Gastrocnemius medialis (tissue), 4 donors: ENCODE measurements at regions not wholly inside any gene's neighbourhood (a gene's known extent, or its start where the extent isn't known, plus 50 kb on each side); places are given as distances from the start of the nearest gene placed in this dataset.

Experiments
- ATAC-seq, 2 donors: fragments of 150-250 bp; one replicate each; pipeline ENCODE4 v1.9.1; 2016
- DNase-seq, 2 donors: peaks; one replicate each; pipeline ENCODE4 v3.0.0-alpha.2; 2019
- H3K27ac ChIP-seq, 4 donors: fragments of 200-600 bp; sonication (generic); 1 replicate in 1 of 4; 2 replicates in 3 of 4; pipeline ENCODE4 v1.5.1; 2016 to 2018; ENCODE audit warnings: mild to moderate bottlenecking in 2 of 4, moderate library complexity in 1 of 4
- H3K27me3 ChIP-seq, 3 donors: fragments of 200-600 bp; sonication (generic) in 2 of 3; 1 replicate in 1 of 3; 2 replicates in 2 of 3; pipeline versions ENCODE4 v1.5.1 to v1.6.0; 2016 to 2019; ENCODE audit warnings: mild to moderate bottlenecking in 1 of 3, moderate library complexity in 1 of 3
- H3K36me3 ChIP-seq, 2 donors: fragments of 200-600 bp; sonication (generic) in 1 of 2; one replicate each; pipeline ENCODE4 v1.5.1; 2017 to 2018
- H3K4me1 ChIP-seq, 2 donors: fragments of 200-600 bp; sonication (generic) in 1 of 2; one replicate each; pipeline ENCODE4 v1.5.1; 2016 to 2017; ENCODE audit warnings: mild to moderate bottlenecking in 2 of 2
- H3K4me3 ChIP-seq, 4 donors: fragments of 200-600 bp; sonication (generic) in 3 of 4; 1 replicate in 1 of 4; 2 replicates in 3 of 4; pipeline ENCODE4 v1.5.1; 2016 to 2019; ENCODE audit warnings: mild to moderate bottlenecking in 2 of 4
- H3K9me3 ChIP-seq, 3 donors: fragments of 200-600 bp; sonication (generic) in 2 of 3; 1 replicate in 1 of 3; 2 replicates in 2 of 3; pipeline ENCODE4 v1.5.1; 2016 to 2019
- POLR2A ChIP-seq, 2 donors: fragments of 450-650 bp; IDR thresholded peaks; one replicate each; pipeline ENCODE4 v1.6.1; 2017; ENCODE audit warnings: antibody characterized with exemption in 2 of 2, mild to moderate bottlenecking in 2 of 2, moderate library complexity in 2 of 2
- in situ Hi-C, 4 donors: fragments of 200-750 bp; cut with MboI; loops; one replicate each; pipeline versions ENCODE4 v1.15.0 to v1.8.0; 2017; ENCODE audit warnings: low sequenced_read_pairs in 4 of 4
- intact Hi-C: fragments of 100-400 bp; cut with DNase I; formaldehyde crosslinking; loops from one replicate; pipeline ENCODE4 v1.15.1; 2023; ENCODE audit warnings: low total_unique reads
- TF ChIP-seq, protein P1 (sequence below), 5 experiments: fragments of 450-650 bp in 3 of 5; fragments of 200-600 bp in 2 of 5; sonication (generic) in 2 of 5; IDR thresholded peaks in 4 of 5; conservative IDR thresholded peaks in 1 of 5; 1 replicate in 4 of 5; 2 replicates in 1 of 5; pipeline ENCODE4 v1.5.1; 2016 to 2019; ENCODE audit warnings: antibody characterized with exemption in 5 of 5, mild to moderate bottlenecking in 3 of 5, moderate library complexity in 3 of 5

DNA sequence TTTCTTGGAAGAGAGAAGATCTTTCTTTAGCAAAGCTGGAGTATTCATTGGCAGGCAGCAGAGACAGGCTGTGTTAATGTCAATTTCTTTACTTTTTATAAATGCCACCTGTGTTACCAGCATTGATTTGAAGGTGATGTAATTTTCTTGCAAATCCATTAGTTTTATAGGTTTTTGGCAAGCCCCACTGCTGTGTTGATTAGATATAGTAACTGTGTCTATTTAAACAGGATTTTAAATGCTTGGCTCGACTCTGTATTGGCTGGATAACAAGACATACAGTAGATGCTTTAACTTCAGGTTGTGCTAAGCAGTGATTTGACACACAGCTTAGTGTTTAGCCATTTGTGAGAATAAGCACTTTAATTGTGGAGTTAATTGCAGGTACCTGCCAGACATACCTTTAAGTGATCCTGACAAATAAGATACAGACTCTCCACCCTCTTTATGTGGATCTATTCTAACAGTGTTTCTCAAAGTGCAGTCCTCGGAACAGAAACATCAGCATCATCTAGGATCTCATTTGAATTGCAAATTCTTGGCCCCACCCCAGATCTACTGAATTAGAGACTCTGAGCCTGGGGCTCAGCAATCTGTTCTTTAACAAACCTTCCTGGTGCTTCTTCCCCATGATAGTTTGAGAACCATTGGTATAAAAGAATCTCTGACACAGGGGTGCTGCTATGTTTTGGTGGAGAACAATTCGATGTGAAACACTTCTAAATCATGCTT, 397.5 kb downstream of the HDGFL1 start:
- no peaks in the 10 kb centered on the region for H3K9me3 ChIP-seq
- no peaks in the 10 kb centered on the region for H3K27me3 ChIP-seq
- intact Hi-C loops (no loop called here), in situ Hi-C loops (no loop called here)
- H3K27ac ChIP-seq: no peak overlapping the region
- no peak overlapping the region for H3K4me3 ChIP-seq
- no peak for ATAC-seq
- no peak for DNase-seq
- no peaks in the 10 kb centered on the region for H3K4me1 ChIP-seq
- no peak for TF ChIP-seq POLR2A (IDR thresholded peaks at IDR 0.05)
- no peaks in the 10 kb centered on the region for H3K36me3 ChIP-seq

- intact Hi-C loops: no loop called here
- Histone ChIP-seq H3K4me3 (no peak overlapping the region), H3K27ac (no peak overlapping the region), H3K4me1 (no peaks in the 10 kb centered on the region), H3K27me3 (no peaks in the 10 kb centered on the region), H3K9me3 (no peaks in the 10 kb centered on the region), H3K36me3 (no peaks in the 10 kb centered on the region)
- no peak for TF ChIP-seq POLR2A (IDR thresholded peaks at IDR 0.05)
- TF ChIP-seq, protein P1, sequence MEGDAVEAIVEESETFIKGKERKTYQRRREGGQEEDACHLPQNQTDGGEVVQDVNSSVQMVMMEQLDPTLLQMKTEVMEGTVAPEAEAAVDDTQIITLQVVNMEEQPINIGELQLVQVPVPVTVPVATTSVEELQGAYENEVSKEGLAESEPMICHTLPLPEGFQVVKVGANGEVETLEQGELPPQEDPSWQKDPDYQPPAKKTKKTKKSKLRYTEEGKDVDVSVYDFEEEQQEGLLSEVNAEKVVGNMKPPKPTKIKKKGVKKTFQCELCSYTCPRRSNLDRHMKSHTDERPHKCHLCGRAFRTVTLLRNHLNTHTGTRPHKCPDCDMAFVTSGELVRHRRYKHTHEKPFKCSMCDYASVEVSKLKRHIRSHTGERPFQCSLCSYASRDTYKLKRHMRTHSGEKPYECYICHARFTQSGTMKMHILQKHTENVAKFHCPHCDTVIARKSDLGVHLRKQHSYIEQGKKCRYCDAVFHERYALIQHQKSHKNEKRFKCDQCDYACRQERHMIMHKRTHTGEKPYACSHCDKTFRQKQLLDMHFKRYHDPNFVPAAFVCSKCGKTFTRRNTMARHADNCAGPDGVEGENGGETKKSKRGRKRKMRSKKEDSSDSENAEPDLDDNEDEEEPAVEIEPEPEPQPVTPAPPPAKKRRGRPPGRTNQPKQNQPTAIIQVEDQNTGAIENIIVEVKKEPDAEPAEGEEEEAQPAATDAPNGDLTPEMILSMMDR (IDR thresholded peaks at IDR 0.05 in 4 of 5, conservative IDR thresholded peaks at IDR 0.05 in 1 of 5): no peak
- no peak for DNase-seq
- ATAC-seq: no peak
- in situ Hi-C loops: no loop called here
Measured at GRCh38 chr6:22970004-22970403, 400.6 kb downstream of the HDGFL1 start.

- H3K36me3 ChIP-seq: no peaks in the 10 kb centered on the region
- no peak for ATAC-seq
- no peak overlapping the region for H3K27ac ChIP-seq
- no peak for DNase-seq
- H3K4me3 ChIP-seq: no peak overlapping the region
- no peaks in the 10 kb centered on the region for H3K4me1 ChIP-seq
- no peaks in the 10 kb centered on the region for H3K27me3 ChIP-seq
- intact Hi-C loops: no loop called here
- in situ Hi-C loops: no loop called here
- TF ChIP-seq POLR2A (IDR thresholded peaks at IDR 0.05): no peak
- TF ChIP-seq, protein P1 (IDR thresholded peaks at IDR 0.05 in 4 of 5, conservative IDR thresholded peaks at IDR 0.05 in 1 of 5): no peak
- H3K9me3 ChIP-seq: no peaks in the 10 kb centered on the region
Measured at GRCh38 chr6:22972771-22973170, 403.4 kb downstream of the HDGFL1 start.

GRCh38 chr6:22975079-22975478, 405.7 kb downstream of the HDGFL1 start:
- intact Hi-C loops (no loop called here), in situ Hi-C loops (no loop called here)
- TF ChIP-seq POLR2A (IDR thresholded peaks at IDR 0.05): no peak
- TF ChIP-seq, protein P1 (IDR thresholded peaks at IDR 0.05 in 4 of 5, conservative IDR thresholded peaks at IDR 0.05 in 1 of 5): no peak
- Histone ChIP-seq H3K4me1 (no peaks in the 10 kb centered on the region), H3K27me3 (no peaks in the 10 kb centered on the region), H3K27ac (no peak overlapping the region), H3K4me3 (no peak overlapping the region), H3K9me3 (no peaks in the 10 kb centered on the region), H3K36me3 (no peaks in the 10 kb centered on the region)
- no peak for ATAC-seq
- DNase-seq: no peak

DNA sequence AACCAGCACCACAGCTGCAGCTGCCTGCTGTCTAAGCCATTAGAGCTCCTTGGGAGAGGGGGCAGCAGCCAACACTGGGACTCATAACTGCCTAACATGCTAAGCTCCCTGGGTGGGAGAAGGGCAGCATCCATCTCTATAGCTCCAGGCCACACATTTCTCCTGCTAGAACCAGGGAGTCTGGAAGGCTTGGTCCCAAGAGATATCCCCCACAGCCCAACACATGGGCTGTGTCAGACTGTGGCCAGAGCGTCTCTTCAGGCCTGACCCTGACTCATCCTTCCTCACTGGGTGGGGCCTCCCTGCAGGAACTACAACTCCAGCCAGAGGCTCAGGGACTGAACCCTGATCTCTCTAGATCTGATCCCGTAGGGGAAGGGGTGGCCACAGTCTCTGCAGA, 411.1 kb downstream of the HDGFL1 start:
- TF ChIP-seq POLR2A (IDR thresholded peaks at IDR 0.05): no peak
- TF ChIP-seq, protein P1 (IDR thresholded peaks at IDR 0.05 in 4 of 5, conservative IDR thresholded peaks at IDR 0.05 in 1 of 5): no peak
- H3K4me3 ChIP-seq: no peak overlapping the region
- H3K4me1 ChIP-seq: no peaks in the 10 kb centered on the region
- intact Hi-C loops (no loop called here), in situ Hi-C loops (no loop called here)
- no peaks in the 10 kb centered on the region for H3K9me3 ChIP-seq
- DNase-seq (no peak), ATAC-seq (no peak)
- H3K27me3 ChIP-seq: no peaks in the 10 kb centered on the region
- H3K27ac ChIP-seq: no peak overlapping the region
- H3K36me3 ChIP-seq: no peaks in the 10 kb centered on the region
